ENCODE measurements at regions not wholly inside any gene's neighbourhood (a gene's known extent, or its start where the extent isn't known, plus 50 kb on each side); places are given as distances from the start of the nearest gene placed in this dataset.
A peak's percentile ranks its signal among the peaks of the same experiment; 100 is the strongest.

GRCh38 chr11:104332110-104332509, 168.2 kb upstream of the PDGFD start:
- TF ChIP-seq CTCF (IDR thresholded peaks at IDR 0.05; ENCODE audit: insufficient read depth, low read depth, low read length) (peak; percentile 9), EZH2 (IDR thresholded peaks at IDR 0.05; ENCODE audit: insufficient read depth, low read length) (no peak)
